ENCODE measurements at regions not wholly inside any gene's neighbourhood (a gene's known extent, or its start where the extent isn't known, plus 50 kb on each side); places are given as distances from the start of the nearest gene placed in this dataset.

GRCh38 chr5:7995688-7996294 lies 126.8 kb downstream of the MTRR start:
- BruUV-seq (replicated peaks): no TSS peak
- no peak for TF ChIP-seq AGO1 (IDR thresholded peaks at IDR 0.05; ENCODE audit: low read depth, low read length, poor library complexity, severe bottlenecking)
- no peak for TF ChIP-seq ZNF761 (CRISPR knock-in tag; conservative IDR thresholded peaks at IDR 0.05)
- no peak for TF ChIP-seq ZNF20 (CRISPR knock-in tag; IDR thresholded peaks at IDR 0.05)
- no peak for TF ChIP-seq ZNF296 (CRISPR knock-in tag; conservative IDR thresholded peaks at IDR 0.05)
- TF ChIP-seq EZH2 (conservative IDR thresholded peaks at IDR 0.05; ENCODE audit: low read depth, low read length): no peak
- TF ChIP-seq PBX3 (CRISPR knock-in tag; IDR thresholded peaks at IDR 0.05; ENCODE audit: borderline replicate concordance): no peak
- no peak for TF ChIP-seq SMYD3 (CRISPR knock-in tag; IDR thresholded peaks at IDR 0.05)
- TF ChIP-seq ZNF136 (CRISPR knock-in tag; IDR thresholded peaks at IDR 0.05; ENCODE audit: low read depth): no peak
- TF ChIP-seq PCBP1 (IDR thresholded peaks at IDR 0.05; ENCODE audit: borderline replicate concordance, low read depth, low read length): no peak
- no peak for TF ChIP-seq BHLHE40 (IDR thresholded peaks at IDR 0.05; ENCODE audit: low read length)
- no peak for TF ChIP-seq ISL2 (CRISPR knock-in tag; IDR thresholded peaks at IDR 0.05)
- TF ChIP-seq MIER3 (CRISPR knock-in tag; IDR thresholded peaks at IDR 0.05; ENCODE audit: borderline replicate concordance): no peak
- no peak for TF ChIP-seq THAP9 (CRISPR knock-in tag; IDR thresholded peaks at IDR 0.05; ENCODE audit: borderline replicate concordance)
- TF ChIP-seq ZNF382 (CRISPR knock-in tag; IDR thresholded peaks at IDR 0.05; ENCODE audit: borderline replicate concordance): no peak

More at GRCh38 chr5:7995688-7996294, 126.8 kb downstream of the MTRR start:
- no peaks in the 10 kb centered on the region for H3K9me3 ChIP-seq (ENCODE audit: low read length)
- H3K4me1 ChIP-seq (ENCODE audit: insufficient read depth, low read length): no peaks in the 10 kb centered on the region
- H3K36me3 ChIP-seq (replicated peaks in 1 of 2; ENCODE audit: control insufficient read depth in 1 of 2, insufficient read depth in 2 of 2, low read length in 2 of 2): no peaks in the 10 kb centered on the region
- no peak for DNase-seq (ENCODE audit: low spot score)
- no peak for ATAC-seq
- POLR2A ChIA-PET: no interaction called here
- no peak overlapping the region for H3K27ac ChIP-seq (ENCODE audit: extremely low read length, insufficient read depth, low read length)
- H3K4me3 ChIP-seq (replicated peaks in 1 of 3; ENCODE audit: insufficient read depth in 1 of 3, low read depth in 2 of 3, low read length in 3 of 3): no peak overlapping the region
- H3K4me2 ChIP-seq (ENCODE audit: low read depth, low read length): no peak overlapping the region
- no peaks in the 10 kb centered on the region for H4K20me1 ChIP-seq (ENCODE audit: insufficient read depth, low read length)
- FAIRE-seq: no peak
- H2AFZ ChIP-seq (ENCODE audit: low read length): no peak overlapping the region
- no peak overlapping the region for H3K9ac ChIP-seq (ENCODE audit: insufficient read depth, low read depth, low read length)
- intact Hi-C loops (cut with micrococcal nuclease; ENCODE audit: unreplicated experiment) (no loop called here), in situ Hi-C loops (cut with HindIII; ENCODE audit: extremely low pct_ligation_motif_present, low pct_unique_long_range_greater_than_20kb) (no loop called here)
- no peaks in the 10 kb centered on the region for H3K27me3 ChIP-seq (ENCODE audit: control insufficient read depth in 1 of 2, insufficient read depth in 2 of 2, low read length in 2 of 2)
- 35% methylated on average over 7 of the region's 9 CpGs for WGBS (ENCODE audit: low lambda C conversion rate)
- CTCF ChIA-PET (ENCODE audit: low intra/inter-chr PET ratio, low total read pairs): no interaction called here
- no peaks in the 10 kb centered on the region for H3K79me2 ChIP-seq (ENCODE audit: insufficient read depth, low read length)
